ENCODE measurements at regions not wholly inside any gene's neighbourhood (a gene's known extent, or its start where the extent isn't known, plus 50 kb on each side); places are given as distances from the start of the nearest gene placed in this dataset.

DNA sequence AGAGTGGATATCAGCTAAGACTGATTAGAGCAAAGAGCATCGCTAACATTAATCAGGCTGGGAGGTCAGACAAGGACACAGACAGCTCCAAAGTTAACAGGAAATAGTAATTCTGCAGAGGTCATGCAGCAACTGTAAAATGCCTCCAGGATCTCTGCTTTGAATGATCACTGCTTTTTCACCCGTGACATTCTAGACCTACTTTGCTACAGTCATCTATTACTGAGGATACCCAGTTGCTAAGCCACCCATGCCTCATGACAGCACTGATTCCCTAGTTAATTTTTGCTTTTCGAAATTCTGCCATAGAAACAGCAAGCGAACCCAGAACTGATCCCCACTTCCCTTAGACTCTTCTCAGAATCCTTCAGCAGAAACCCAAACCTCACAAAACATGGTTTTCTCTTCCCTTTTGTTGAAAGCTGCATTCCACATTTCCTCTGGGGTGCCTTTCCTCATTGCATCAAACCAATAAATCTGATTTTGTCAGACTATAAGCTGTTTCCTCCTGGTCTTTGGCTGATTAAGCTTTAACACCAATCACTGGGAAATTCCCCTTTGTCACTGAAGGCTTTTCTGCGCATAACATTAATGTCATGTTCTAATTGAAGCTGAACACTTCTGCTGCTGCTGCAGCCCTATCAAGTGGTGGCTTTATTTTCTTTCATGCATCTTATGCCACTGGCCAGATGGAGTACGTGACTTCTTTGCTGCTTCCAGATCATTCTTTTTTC lies 201.1 kb upstream of the CHD1 start:
- TF ChIP-seq, protein P1, sequence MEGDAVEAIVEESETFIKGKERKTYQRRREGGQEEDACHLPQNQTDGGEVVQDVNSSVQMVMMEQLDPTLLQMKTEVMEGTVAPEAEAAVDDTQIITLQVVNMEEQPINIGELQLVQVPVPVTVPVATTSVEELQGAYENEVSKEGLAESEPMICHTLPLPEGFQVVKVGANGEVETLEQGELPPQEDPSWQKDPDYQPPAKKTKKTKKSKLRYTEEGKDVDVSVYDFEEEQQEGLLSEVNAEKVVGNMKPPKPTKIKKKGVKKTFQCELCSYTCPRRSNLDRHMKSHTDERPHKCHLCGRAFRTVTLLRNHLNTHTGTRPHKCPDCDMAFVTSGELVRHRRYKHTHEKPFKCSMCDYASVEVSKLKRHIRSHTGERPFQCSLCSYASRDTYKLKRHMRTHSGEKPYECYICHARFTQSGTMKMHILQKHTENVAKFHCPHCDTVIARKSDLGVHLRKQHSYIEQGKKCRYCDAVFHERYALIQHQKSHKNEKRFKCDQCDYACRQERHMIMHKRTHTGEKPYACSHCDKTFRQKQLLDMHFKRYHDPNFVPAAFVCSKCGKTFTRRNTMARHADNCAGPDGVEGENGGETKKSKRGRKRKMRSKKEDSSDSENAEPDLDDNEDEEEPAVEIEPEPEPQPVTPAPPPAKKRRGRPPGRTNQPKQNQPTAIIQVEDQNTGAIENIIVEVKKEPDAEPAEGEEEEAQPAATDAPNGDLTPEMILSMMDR (IDR thresholded peaks at IDR 0.05), result no peak
- WGBS, 3 donors, result 38 to 45% (median 38%) methylated on average over 6 of the region's 6 CpGs
- intact Hi-C loops (cut with DNase I), result no loop called here

DNA sequence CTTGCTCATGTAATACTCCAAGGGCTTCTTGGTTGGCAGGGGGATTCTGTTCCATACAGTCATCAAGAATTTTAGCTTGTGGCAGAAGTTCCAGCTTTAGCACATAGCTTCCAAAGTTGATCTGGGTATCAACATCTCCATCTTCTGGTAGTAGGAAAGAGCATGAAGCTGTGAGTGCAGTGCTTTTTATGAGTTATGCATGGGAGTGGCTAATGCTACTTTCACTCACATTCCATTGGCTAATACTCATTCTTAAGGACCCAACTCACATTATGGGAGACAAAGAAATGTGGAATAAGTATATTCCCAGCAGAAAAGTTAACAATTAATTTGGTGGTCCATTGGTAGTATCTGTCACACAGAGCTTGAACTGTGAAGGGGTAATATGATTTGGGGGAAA lies 194.2 kb upstream of the CHD1 start:
- Histone ChIP-seq H3K9me3 (no peaks in the 10 kb centered on the region), H3K36me3 (ENCODE audit: insufficient read depth in 1 of 2, low read depth in 1 of 2) (no peaks in the 10 kb centered on the region), H3K4me1 (no peaks in the 10 kb centered on the region), H3K4me3 (no peak overlapping the region), H3K27me3 (ENCODE audit: insufficient read depth in 3 of 3, low read length in 2 of 3) (no peaks in the 10 kb centered on the region), H3K27ac (no peak overlapping the region)
- no peak for ATAC-seq
- TF ChIP-seq, protein P1 (IDR thresholded peaks at IDR 0.05), result no peak
- DNase-seq, result no peak
- intact Hi-C loops (cut with DNase I), result no loop called here

More for the DNA sequence above, 201.1 kb upstream of the CHD1 start:
- Histone ChIP-seq H3K36me3 (ENCODE audit: insufficient read depth in 1 of 2, low read depth in 1 of 2) (no peaks in the 10 kb centered on the region), H3K27ac (no peak overlapping the region), H3K27me3 (ENCODE audit: insufficient read depth in 3 of 3, low read length in 2 of 3) (no peaks in the 10 kb centered on the region), H3K4me1 (no peaks in the 10 kb centered on the region), H3K9me3 (no peaks in the 10 kb centered on the region), H3K4me3 (no peak overlapping the region)
- DNase-seq, result no peak
- ATAC-seq, result no peak

- H3K36me3 ChIP-seq (ENCODE audit: insufficient read depth in 1 of 2, low read depth in 1 of 2), result no peaks in the 10 kb centered on the region
- WGBS, 3 donors, result 83 to 85% (median 84%) methylated on average over 3 of the region's 3 CpGs
- H3K27ac ChIP-seq, result no peak overlapping the region
- no peak overlapping the region for H3K4me3 ChIP-seq
- no peaks in the 10 kb centered on the region for H3K9me3 ChIP-seq
- no peak for DNase-seq
- TF ChIP-seq, protein P1 (IDR thresholded peaks at IDR 0.05), result no peak
- H3K27me3 ChIP-seq (ENCODE audit: insufficient read depth in 3 of 3, low read length in 2 of 3), result no peaks in the 10 kb centered on the region
- intact Hi-C loops (cut with DNase I), result no loop called here
- H3K4me1 ChIP-seq, result no peaks in the 10 kb centered on the region
- no peak for ATAC-seq
These were observed 190.5 kb upstream of the CHD1 start for GRCh38 chr5:99119326-99119725.

GRCh38 chr5:99116526-99116925 lies 187.7 kb upstream of the CHD1 start:
- ATAC-seq, result no peak
- Histone ChIP-seq H3K4me3 (no peak overlapping the region), H3K4me1 (no peaks in the 10 kb centered on the region), H3K9me3 (no peaks in the 10 kb centered on the region), H3K27me3 (ENCODE audit: insufficient read depth in 3 of 3, low read length in 2 of 3) (no peaks in the 10 kb centered on the region), H3K36me3 (ENCODE audit: insufficient read depth in 1 of 2, low read depth in 1 of 2) (no peaks in the 10 kb centered on the region), H3K27ac (no peak overlapping the region)
- intact Hi-C loops (cut with DNase I), result no loop called here
- WGBS, 3 donors, result 71 to 80% (median 79%) methylated on average over 4 of the region's 4 CpGs
- TF ChIP-seq, protein P1 (IDR thresholded peaks at IDR 0.05), result no peak
- DNase-seq, result no peak

- ATAC-seq, result no peak
- WGBS, 3 donors, result 90 to 97% (median 91%) methylated on average over 4 of the region's 4 CpGs
- intact Hi-C loops (cut with DNase I), result no loop called here
These were observed 181.1 kb upstream of the CHD1 start for GRCh38 chr5:99109894-99110293.

More at GRCh38 chr5:99109894-99110293, 181.1 kb upstream of the CHD1 start:
- Histone ChIP-seq H3K4me1 (no peaks in the 10 kb centered on the region), H3K9me3 (no peaks in the 10 kb centered on the region), H3K27ac (no peak overlapping the region), H3K36me3 (ENCODE audit: insufficient read depth in 1 of 2, low read depth in 1 of 2) (no peaks in the 10 kb centered on the region), H3K4me3 (no peak overlapping the region), H3K27me3 (ENCODE audit: insufficient read depth in 3 of 3, low read length in 2 of 3) (no peaks in the 10 kb centered on the region)
- no peak for DNase-seq
- TF ChIP-seq, protein P1 (IDR thresholded peaks at IDR 0.05), result no peak
